ENCODE measurements at regions not wholly inside any gene's neighbourhood (a gene's known extent, or its start where the extent isn't known, plus 50 kb on each side); places are given as distances from the start of the nearest gene placed in this dataset.

- Histone ChIP-seq H3K27me3 (ENCODE audit: low read length) (no peaks in the 10 kb centered on the region), H3K27ac (ENCODE audit: low read length) (no peak overlapping the region), H3K79me2 (ENCODE audit: low read length) (no peaks in the 10 kb centered on the region), H3K36me3 (ENCODE audit: insufficient read depth, low read length) (no peaks in the 10 kb centered on the region), H2AFZ (ENCODE audit: low read length) (no peak overlapping the region), H3K4me2 (ENCODE audit: low read depth, low read length, poor library complexity, severe bottlenecking) (no peak overlapping the region), H3K9me3 (ENCODE audit: low read length) (no peaks in the 10 kb centered on the region), H4K20me1 (ENCODE audit: insufficient read depth, low read depth, low read length) (no peaks in the 10 kb centered on the region), H3K4me3 (ENCODE audit: low read length) (no peak overlapping the region), H3K9me2 (replicated peaks; ENCODE audit: insufficient read depth, low read length) (no peaks in the 10 kb centered on the region), H3K9ac (ENCODE audit: low read length) (no peak overlapping the region), H3K4me1 (ENCODE audit: low read length) (no peaks in the 10 kb centered on the region)
- no peak for DNase-seq
Measured at GRCh38 chr18:25787276-25787675, 303.1 kb downstream of the SS18 start.

GRCh38 chr18:25786758-25787157 lies 303.7 kb downstream of the SS18 start:
- no peaks in the 10 kb centered on the region for H3K4me1 ChIP-seq (ENCODE audit: low read length)
- H3K4me2 ChIP-seq (ENCODE audit: low read depth, low read length, poor library complexity, severe bottlenecking), result no peak overlapping the region
- H3K27ac ChIP-seq (ENCODE audit: low read length), result no peak overlapping the region
- no peak overlapping the region for H2AFZ ChIP-seq (ENCODE audit: low read length)
- DNase-seq, result no peak
- H3K27me3 ChIP-seq (ENCODE audit: low read length), result no peaks in the 10 kb centered on the region
- H3K79me2 ChIP-seq (ENCODE audit: low read length), result no peaks in the 10 kb centered on the region
- H3K9me3 ChIP-seq (ENCODE audit: low read length), result no peaks in the 10 kb centered on the region
- no peaks in the 10 kb centered on the region for H3K36me3 ChIP-seq (ENCODE audit: insufficient read depth, low read length)
- no peak overlapping the region for H3K4me3 ChIP-seq (ENCODE audit: low read length)
- no peaks in the 10 kb centered on the region for H4K20me1 ChIP-seq (ENCODE audit: insufficient read depth, low read depth, low read length)
- no peaks in the 10 kb centered on the region for H3K9me2 ChIP-seq (replicated peaks; ENCODE audit: insufficient read depth, low read length)
- H3K9ac ChIP-seq (ENCODE audit: low read length), result no peak overlapping the region

DNA sequence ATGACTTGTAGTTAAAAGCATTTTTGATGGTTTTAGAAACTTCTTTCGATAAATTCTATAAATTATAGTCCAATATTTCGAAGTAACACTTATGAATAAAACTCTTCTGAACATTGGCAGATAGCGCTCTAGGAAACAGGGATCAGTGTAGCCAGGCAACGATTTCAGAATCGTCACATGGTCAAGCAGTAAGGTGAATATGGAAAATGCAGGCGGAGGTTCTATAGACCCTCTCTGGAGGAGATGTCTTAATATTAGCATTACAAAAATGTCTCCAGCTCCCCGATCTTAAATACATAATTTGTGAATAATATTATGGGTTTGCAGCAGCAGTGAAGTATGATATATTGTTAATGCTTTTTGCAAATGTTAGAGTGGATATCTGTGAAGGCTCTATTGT lies 310.3 kb downstream of the SS18 start:
- no peak overlapping the region for H3K4me3 ChIP-seq (ENCODE audit: low read length)
- no peak overlapping the region for H3K4me2 ChIP-seq (ENCODE audit: low read depth, low read length, poor library complexity, severe bottlenecking)
- H4K20me1 ChIP-seq (ENCODE audit: insufficient read depth, low read depth, low read length), result no peaks in the 10 kb centered on the region
- DNase-seq, result no peak
- no peaks in the 10 kb centered on the region for H3K36me3 ChIP-seq (ENCODE audit: insufficient read depth, low read length)
- no peak overlapping the region for H3K9ac ChIP-seq (ENCODE audit: low read length)
- H3K27me3 ChIP-seq (ENCODE audit: low read length), result no peaks in the 10 kb centered on the region
- H3K79me2 ChIP-seq (ENCODE audit: low read length), result no peaks in the 10 kb centered on the region
- no peak overlapping the region for H2AFZ ChIP-seq (ENCODE audit: low read length)
- H3K27ac ChIP-seq (ENCODE audit: low read length), result no peak overlapping the region
- H3K4me1 ChIP-seq (ENCODE audit: low read length), result no peaks in the 10 kb centered on the region
- no peaks in the 10 kb centered on the region for H3K9me2 ChIP-seq (replicated peaks; ENCODE audit: insufficient read depth, low read length)
- no peaks in the 10 kb centered on the region for H3K9me3 ChIP-seq (ENCODE audit: low read length)

DNA sequence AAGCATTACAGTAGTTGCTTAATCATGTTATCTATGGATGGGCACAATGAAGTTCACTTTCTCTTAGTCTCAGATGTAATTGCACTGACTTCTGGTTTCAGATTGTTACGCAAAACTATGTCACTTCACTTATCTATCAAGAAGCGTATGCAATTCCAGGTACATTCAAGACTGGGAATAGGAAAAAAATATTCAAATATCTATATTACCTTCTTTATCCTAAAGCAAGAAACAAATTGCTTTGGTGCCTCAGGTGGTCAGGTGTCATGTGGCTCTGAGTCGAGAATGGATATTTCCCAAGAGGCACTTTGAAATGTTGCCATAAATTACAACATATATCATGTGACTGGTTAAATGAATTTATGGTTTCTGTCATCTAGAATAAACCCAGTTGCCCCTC lies 318.6 kb downstream of the SS18 start:
- Histone ChIP-seq H2AFZ (ENCODE audit: low read length) (no peak overlapping the region), H4K20me1 (ENCODE audit: insufficient read depth, low read depth, low read length) (no peaks in the 10 kb centered on the region), H3K9ac (ENCODE audit: low read length) (no peak overlapping the region), H3K4me2 (ENCODE audit: low read depth, low read length, poor library complexity, severe bottlenecking) (no peak overlapping the region), H3K4me1 (ENCODE audit: low read length) (no peaks in the 10 kb centered on the region), H3K9me2 (replicated peaks; ENCODE audit: insufficient read depth, low read length) (no peaks in the 10 kb centered on the region), H3K9me3 (ENCODE audit: low read length) (no peaks in the 10 kb centered on the region), H3K36me3 (ENCODE audit: insufficient read depth, low read length) (no peaks in the 10 kb centered on the region), H3K79me2 (ENCODE audit: low read length) (no peaks in the 10 kb centered on the region), H3K27ac (ENCODE audit: low read length) (no peak overlapping the region), H3K27me3 (ENCODE audit: low read length) (no peaks in the 10 kb centered on the region), H3K4me3 (ENCODE audit: low read length) (no peak overlapping the region)
- no peak for DNase-seq

DNA sequence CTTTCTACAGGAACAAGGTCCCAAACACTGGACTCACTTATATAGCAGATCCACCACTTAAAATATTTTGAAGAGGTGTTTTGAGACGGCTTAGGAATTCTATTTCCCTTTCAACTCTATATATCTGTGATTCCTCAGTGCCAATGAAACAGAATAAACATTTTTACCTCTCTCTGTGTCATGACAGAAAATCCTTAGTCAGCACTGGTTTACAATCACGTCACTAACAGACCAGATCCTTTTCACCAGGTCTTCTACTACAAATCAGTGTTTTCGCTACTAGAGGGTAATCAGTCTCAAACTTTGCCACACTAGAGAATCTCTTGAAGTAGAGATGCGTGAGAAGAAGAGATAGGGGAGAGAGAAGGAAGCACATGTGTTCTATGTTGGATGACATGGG lies 325.6 kb downstream of the SS18 start:
- no peaks in the 10 kb centered on the region for H3K4me1 ChIP-seq (ENCODE audit: low read length)
- no peaks in the 10 kb centered on the region for H4K20me1 ChIP-seq (ENCODE audit: insufficient read depth, low read depth, low read length)
- no peaks in the 10 kb centered on the region for H3K27me3 ChIP-seq (ENCODE audit: low read length)
- no peaks in the 10 kb centered on the region for H3K36me3 ChIP-seq (ENCODE audit: insufficient read depth, low read length)
- no peak overlapping the region for H3K27ac ChIP-seq (ENCODE audit: low read length)
- no peak overlapping the region for H3K4me3 ChIP-seq (ENCODE audit: low read length)
- H3K4me2 ChIP-seq (ENCODE audit: low read depth, low read length, poor library complexity, severe bottlenecking), result no peak overlapping the region
- H3K79me2 ChIP-seq (ENCODE audit: low read length), result no peaks in the 10 kb centered on the region
- no peaks in the 10 kb centered on the region for H3K9me2 ChIP-seq (replicated peaks; ENCODE audit: insufficient read depth, low read length)
- no peak overlapping the region for H3K9ac ChIP-seq (ENCODE audit: low read length)
- no peaks in the 10 kb centered on the region for H3K9me3 ChIP-seq (ENCODE audit: low read length)
- no peak overlapping the region for H2AFZ ChIP-seq (ENCODE audit: low read length)
- DNase-seq, result no peak

GRCh38 chr18:25759111-25759510 lies 331.3 kb downstream of the SS18 start:
- Histone ChIP-seq H3K36me3 (ENCODE audit: insufficient read depth, low read length) (no peaks in the 10 kb centered on the region), H3K4me2 (ENCODE audit: low read depth, low read length, poor library complexity, severe bottlenecking) (no peak overlapping the region), H3K79me2 (ENCODE audit: low read length) (no peaks in the 10 kb centered on the region), H3K9me2 (replicated peaks; ENCODE audit: insufficient read depth, low read length) (no peaks in the 10 kb centered on the region), H3K9me3 (ENCODE audit: low read length) (no peaks in the 10 kb centered on the region), H3K4me1 (ENCODE audit: low read length) (no peaks in the 10 kb centered on the region), H3K27ac (ENCODE audit: low read length) (no peak overlapping the region), H3K27me3 (ENCODE audit: low read length) (no peaks in the 10 kb centered on the region), H2AFZ (ENCODE audit: low read length) (no peak overlapping the region), H3K4me3 (ENCODE audit: low read length) (no peak overlapping the region), H4K20me1 (ENCODE audit: insufficient read depth, low read depth, low read length) (no peaks in the 10 kb centered on the region), H3K9ac (ENCODE audit: low read length) (no peak overlapping the region)
- DNase-seq, result no peak

DNA sequence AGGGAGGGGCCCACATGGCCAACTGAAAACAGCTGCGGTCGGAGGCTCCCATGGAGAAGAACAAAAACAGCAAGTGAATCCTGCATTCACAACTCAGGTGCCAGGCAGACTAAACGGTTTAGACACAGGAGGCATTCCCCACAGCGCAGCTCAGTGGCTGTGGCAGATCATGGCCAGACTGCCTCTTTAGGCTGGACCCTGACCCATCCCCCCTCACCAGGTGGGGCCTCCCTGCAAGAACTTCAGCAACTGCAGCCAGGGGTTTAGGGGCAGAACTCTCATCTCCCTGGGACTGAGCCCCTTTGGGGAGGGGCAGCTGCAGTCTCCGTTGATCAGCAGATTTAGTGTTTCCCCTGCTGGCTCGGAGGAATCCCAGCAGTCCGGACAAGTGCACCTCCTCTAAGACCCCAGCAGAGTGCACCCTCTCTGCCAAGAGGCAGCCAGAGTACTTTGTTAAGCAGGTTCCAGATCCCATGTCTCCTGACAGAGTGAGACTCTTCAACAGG lies 346.7 kb downstream of the SS18 start:
- no peak overlapping the region for H3K27ac ChIP-seq (ENCODE audit: low read length)
- no peak overlapping the region for H3K4me3 ChIP-seq (ENCODE audit: low read length)
- no peaks in the 10 kb centered on the region for H3K4me1 ChIP-seq (ENCODE audit: low read length)
- H3K9me3 ChIP-seq (ENCODE audit: low read length), result no peaks in the 10 kb centered on the region
- no peaks in the 10 kb centered on the region for H3K36me3 ChIP-seq (ENCODE audit: insufficient read depth, low read length)
- no peak overlapping the region for H3K4me2 ChIP-seq (ENCODE audit: low read depth, low read length, poor library complexity, severe bottlenecking)
- no peaks in the 10 kb centered on the region for H3K9me2 ChIP-seq (replicated peaks; ENCODE audit: insufficient read depth, low read length)
- no peak for DNase-seq
- H2AFZ ChIP-seq (ENCODE audit: low read length), result no peak overlapping the region
- H3K27me3 ChIP-seq (ENCODE audit: low read length), result no peaks in the 10 kb centered on the region
- H3K79me2 ChIP-seq (ENCODE audit: low read length), result no peaks in the 10 kb centered on the region
- no peak overlapping the region for H3K9ac ChIP-seq (ENCODE audit: low read length)
- no peaks in the 10 kb centered on the region for H4K20me1 ChIP-seq (ENCODE audit: insufficient read depth, low read depth, low read length)

- Histone ChIP-seq H3K4me1 (ENCODE audit: low read length) (no peaks in the 10 kb centered on the region), H3K9me3 (ENCODE audit: low read length) (no peaks in the 10 kb centered on the region), H3K27me3 (ENCODE audit: low read length) (no peaks in the 10 kb centered on the region), H3K36me3 (ENCODE audit: insufficient read depth, low read length) (no peaks in the 10 kb centered on the region), H3K4me2 (ENCODE audit: low read depth, low read length, poor library complexity, severe bottlenecking) (no peak overlapping the region), H3K4me3 (ENCODE audit: low read length) (no peak overlapping the region), H3K9me2 (replicated peaks; ENCODE audit: insufficient read depth, low read length) (no peaks in the 10 kb centered on the region), H3K27ac (ENCODE audit: low read length) (no peak overlapping the region), H4K20me1 (ENCODE audit: insufficient read depth, low read depth, low read length) (no peaks in the 10 kb centered on the region), H3K79me2 (ENCODE audit: low read length) (no peaks in the 10 kb centered on the region), H2AFZ (ENCODE audit: low read length) (no peak overlapping the region), H3K9ac (ENCODE audit: low read length) (no peak overlapping the region)
- DNase-seq, result no peak
Measured at GRCh38 chr18:25739376-25739775, 351.0 kb downstream of the SS18 start.

GRCh38 chr18:25737710-25738311 lies 352.6 kb downstream of the SS18 start:
- Histone ChIP-seq H3K79me2 (ENCODE audit: low read length) (no peaks in the 10 kb centered on the region), H3K36me3 (ENCODE audit: insufficient read depth, low read length) (no peaks in the 10 kb centered on the region), H3K27ac (ENCODE audit: low read length) (no peak overlapping the region), H2AFZ (ENCODE audit: low read length) (no peak overlapping the region), H4K20me1 (ENCODE audit: insufficient read depth, low read depth, low read length) (no peaks in the 10 kb centered on the region), H3K4me1 (ENCODE audit: low read length) (no peaks in the 10 kb centered on the region), H3K9me3 (ENCODE audit: low read length) (no peaks in the 10 kb centered on the region), H3K4me3 (ENCODE audit: low read length) (no peak overlapping the region), H3K27me3 (ENCODE audit: low read length) (no peaks in the 10 kb centered on the region), H3K9me2 (replicated peaks; ENCODE audit: insufficient read depth, low read length) (no peaks in the 10 kb centered on the region), H3K4me2 (ENCODE audit: low read depth, low read length, poor library complexity, severe bottlenecking) (no peak overlapping the region), H3K9ac (ENCODE audit: low read length) (no peak overlapping the region)
- DNase-seq, result no peak

All from Karpas-422 (cell line).